ENCODE measurements at regions not wholly inside any gene's neighbourhood (a gene's known extent, or its start where the extent isn't known, plus 50 kb on each side); places are given as distances from the start of the nearest gene placed in this dataset.

- Histone ChIP-seq H3K27ac (ENCODE audit: insufficient read depth, low read depth, low read length) (no peak overlapping the region), H3K4me2 (ENCODE audit: insufficient read depth, low read length) (no peak overlapping the region), H3K9me3 (replicated peaks; ENCODE audit: control insufficient read depth, insufficient read depth, low read length) (no peaks in the 10 kb centered on the region), H3K36me3 (ENCODE audit: control insufficient read depth in 2 of 2, extremely low read depth in 1 of 2, insufficient read depth in 2 of 2, low read length in 2 of 2) (no peaks in the 10 kb centered on the region), H3K4me3 (replicated peaks in 1 of 3; ENCODE audit: insufficient read depth in 1 of 3, low read depth in 1 of 3, low read length in 3 of 3) (no peak overlapping the region), H2AFZ (ENCODE audit: low read depth, low read length) (no peak overlapping the region), H3K27me3 (ENCODE audit: control insufficient read depth in 2 of 2, insufficient read depth in 2 of 2, low read length in 2 of 2) (no peaks in the 10 kb centered on the region), H3K79me2 (ENCODE audit: control insufficient read depth, insufficient read depth, low read length) (no peaks in the 10 kb centered on the region), H3K9ac (replicated peaks; ENCODE audit: extremely low read depth, insufficient read depth, low read length) (no peak overlapping the region), H3K4me1 (ENCODE audit: control insufficient read depth, extremely low read depth, insufficient read depth, low read length) (peaks cover 2% of the 10 kb centered on the region), H3K9me1 (replicated peaks; ENCODE audit: control insufficient read depth, extremely low read depth, insufficient read depth, low read length) (no peaks in the 10 kb centered on the region), H4K20me1 (replicated peaks; ENCODE audit: control insufficient read depth, extremely low read depth, insufficient read depth, low read length) (no peaks in the 10 kb centered on the region)
- TF ChIP-seq CTCF (IDR thresholded peaks at IDR 0.05; ENCODE audit: extremely low read depth in 1 of 2, insufficient read depth in 1 of 2, low read depth in 1 of 2, low read length in 2 of 2) (no peak), JUN (IDR thresholded peaks at IDR 0.05; ENCODE audit: borderline replicate concordance, insufficient read depth, insufficient read length, low read depth) (no peak), FOS (IDR thresholded peaks at IDR 0.05; ENCODE audit: borderline replicate concordance, insufficient read depth, low read length) (no peak)
- FAIRE-seq (no peak), DNase-seq (ENCODE audit: low read depth, low spot score) (no peak)
- POLR2A ChIA-PET = interaction anchor here (0.7 kb wide), 1 partner anchor 1112 kb away, joined by 3 read pairs; no protein-coding TSS in a partner anchor
- BruUV-seq (replicated peaks) = no TSS peak
- CTCF ChIA-PET = interaction anchor here (1.0 kb wide), 1 partner anchor 25 kb away, joined by 3 read pairs; no protein-coding TSS in a partner anchor
- dilution Hi-C loops (cut with MboI; ENCODE audit: extremely low pct_ligation_motif_present, low sequenced_read_pairs) (no loop called here), intact Hi-C loops (cut with micrococcal nuclease) (no loop called here)
These were observed 52.2 kb upstream of the NOCT start for GRCh38 chr4:138963412-138963811.

- H3K4me3 ChIP-seq (replicated peaks in 1 of 3; ENCODE audit: insufficient read depth in 1 of 3, low read depth in 1 of 3, low read length in 3 of 3) = no peak overlapping the region
- H4K20me1 ChIP-seq (replicated peaks; ENCODE audit: control insufficient read depth, extremely low read depth, insufficient read depth, low read length) = no peaks in the 10 kb centered on the region
- H3K27ac ChIP-seq (ENCODE audit: insufficient read depth, low read depth, low read length) = no peak overlapping the region
- intact Hi-C loops (cut with micrococcal nuclease) = no loop called here
- TF ChIP-seq GATA2 (IDR thresholded peaks at IDR 0.05; ENCODE audit: insufficient read depth, insufficient read length, low read depth, low read length) = no peak
- no peak for TF ChIP-seq POLR2A (IDR thresholded peaks at IDR 0.05; ENCODE audit: low read depth, low read length)
- TF ChIP-seq MYC (IDR thresholded peaks at IDR 0.05; ENCODE audit: low read depth, low read length) = no peak
- no peak for TF ChIP-seq CTCF (IDR thresholded peaks at IDR 0.05; ENCODE audit: extremely low read depth in 1 of 2, insufficient read depth in 1 of 2, low read depth in 1 of 2, low read length in 2 of 2)
- TF ChIP-seq EZH2 (IDR thresholded peaks at IDR 0.05; ENCODE audit: borderline replicate concordance, low read depth, low read length, severe bottlenecking) = no peak
- no peak for TF ChIP-seq JUN (IDR thresholded peaks at IDR 0.05; ENCODE audit: borderline replicate concordance, insufficient read depth, insufficient read length, low read depth)
- no peak for TF ChIP-seq FOS (IDR thresholded peaks at IDR 0.05; ENCODE audit: borderline replicate concordance, insufficient read depth, low read length)
- TF ChIP-seq MAX (IDR thresholded peaks at IDR 0.05; ENCODE audit: insufficient read depth, insufficient read length) = no peak
- no peak for TF ChIP-seq POLR2AphosphoS5 (IDR thresholded peaks at IDR 0.05; ENCODE audit: insufficient read depth, low read depth, low read length)
- no peak overlapping the region for H3K4me2 ChIP-seq (ENCODE audit: insufficient read depth, low read length)
- no peak for FAIRE-seq
- no TSS peak for BruUV-seq (replicated peaks)
- no peak overlapping the region for H3K9ac ChIP-seq (replicated peaks; ENCODE audit: extremely low read depth, insufficient read depth, low read length)
- no peaks in the 10 kb centered on the region for H3K9me1 ChIP-seq (replicated peaks; ENCODE audit: control insufficient read depth, extremely low read depth, insufficient read depth, low read length)
- dilution Hi-C loops (cut with MboI; ENCODE audit: extremely low pct_ligation_motif_present, low sequenced_read_pairs) = no loop called here
- DNase-seq (ENCODE audit: low read depth, low spot score) = no peak
- peaks cover 3% of the 10 kb centered on the region for H3K4me1 ChIP-seq (ENCODE audit: control insufficient read depth, extremely low read depth, insufficient read depth, low read length)
- H3K27me3 ChIP-seq (ENCODE audit: control insufficient read depth in 2 of 2, insufficient read depth in 2 of 2, low read length in 2 of 2) = peaks cover 0 to 2% of the 10 kb centered on the region in 2 experiments
- H2AFZ ChIP-seq (ENCODE audit: low read depth, low read length) = no peak overlapping the region
- H3K9me3 ChIP-seq (replicated peaks; ENCODE audit: control insufficient read depth, insufficient read depth, low read length) = no peaks in the 10 kb centered on the region
- no peaks in the 10 kb centered on the region for H3K79me2 ChIP-seq (ENCODE audit: control insufficient read depth, insufficient read depth, low read length)
- H3K36me3 ChIP-seq (ENCODE audit: control insufficient read depth in 2 of 2, extremely low read depth in 1 of 2, insufficient read depth in 2 of 2, low read length in 2 of 2) = no peaks in the 10 kb centered on the region
- ChIA-PET CTCF (interaction anchor here (0.8 kb wide), 1 partner anchor 91 kb away, joined by 4 read pairs; no protein-coding TSS in a partner anchor), POLR2A (no interaction called here)
These were observed 53.9 kb upstream of the NOCT start for GRCh38 chr4:138961664-138962063.
